MCF 10A (cell line): ENCODE measurements at regions not wholly inside any gene's neighbourhood (a gene's known extent, or its start where the extent isn't known, plus 50 kb on each side); places are given as distances from the start of the nearest gene placed in this dataset.

ENCODE experiments used
- BruUV-seq: library from RNA; stranded (reverse); fragments of 400-500 nt; replicated peaks from 2 replicates; lab custom pipeline; 2021; lab: Mats Ljungman, UMichigan
- CTCF ChIA-PET: fragments of 300-600 bp; sonication (Branson Sonifier 250); formaldehyde crosslinking; extraction: SDS; loops from one replicate; lab custom pipeline; 2021; ENCODE audit warnings: antibody characterized with exemption, inconsistent platforms; lab: Yijun Ruan, JAX
- POLR2A ChIA-PET: fragments of 300-600, 350-650 bp; sonication (Branson Sonifier 250); formaldehyde crosslinking; extraction: SDS; loops from one replicate; lab custom pipeline; 2020; ENCODE audit warnings: antibody characterized with exemption, inconsistent platforms; lab: Yijun Ruan, JAX
- DNase-seq: peaks from one replicate; pipeline ENCODE4 v3.0.0-alpha.2; 2018; ENCODE audit not compliant: unreplicated experiment
- H3K27ac Mint-ChIP-seq: one replicate; pipeline ENCODE4 v1.8.0; 2022; ENCODE audit warnings: mild to moderate bottlenecking, low read depth, mixed read lengths; ENCODE audit not compliant: unreplicated experiment
- H3K27me3 Mint-ChIP-seq: one replicate; pipeline ENCODE4 v1.8.0; 2022; ENCODE audit warnings: mixed read lengths; ENCODE audit not compliant: insufficient read depth, unreplicated experiment
- H3K36me3 Mint-ChIP-seq: one replicate; pipeline ENCODE4 v1.8.0; 2022; ENCODE audit warnings: mild to moderate bottlenecking, moderate library complexity, mixed read lengths; ENCODE audit not compliant: insufficient read depth, unreplicated experiment
- H3K4me1 Mint-ChIP-seq: one replicate; pipeline ENCODE4 v1.8.0; 2022; ENCODE audit warnings: mixed read lengths; ENCODE audit not compliant: insufficient read depth, unreplicated experiment
- H3K4me3 Mint-ChIP-seq: one replicate; pipeline ENCODE4 v1.8.0; 2022; ENCODE audit warnings: mild to moderate bottlenecking, moderate library complexity, mixed read lengths; ENCODE audit not compliant: unreplicated experiment
- H3K9me3 Mint-ChIP-seq: one replicate; pipeline ENCODE4 v1.8.0; 2022; ENCODE audit warnings: mixed read lengths; ENCODE audit not compliant: unreplicated experiment
- intact Hi-C: fragments of 100-400 bp; cut with micrococcal nuclease; formaldehyde crosslinking; loops from 2 replicates; pipeline ENCODE4 v1.14.1; 2022
- TF ChIP-seq, protein P1 (sequence below): fragments of 200-600 bp; IDR thresholded peaks from one replicate; pipeline ENCODE4 v1.8.0; 2022; ENCODE audit warnings: antibody characterized with exemption, mild to moderate bottlenecking; ENCODE audit not compliant: unreplicated experiment

DNA sequence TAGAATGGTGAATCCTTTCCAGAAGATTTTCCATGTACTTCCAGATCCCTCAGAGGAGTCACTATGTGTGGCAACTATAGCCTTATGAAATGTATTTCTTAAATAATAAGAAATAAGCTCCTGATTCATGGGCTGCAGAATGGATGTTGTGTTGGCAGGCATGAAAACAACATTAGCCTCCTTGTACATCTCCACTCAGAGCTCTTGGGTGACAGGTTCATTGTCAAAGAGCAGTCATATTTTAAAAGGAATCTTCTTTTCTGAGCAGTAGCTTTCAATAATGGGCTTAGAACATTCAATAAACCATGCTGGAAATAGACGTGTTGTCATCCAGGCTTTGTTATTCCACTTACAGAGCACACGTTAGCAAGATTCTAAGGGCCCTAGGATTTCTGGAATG is 96.6 kb downstream of the CDC7 start:
- DNase-seq = no peak

DNA sequence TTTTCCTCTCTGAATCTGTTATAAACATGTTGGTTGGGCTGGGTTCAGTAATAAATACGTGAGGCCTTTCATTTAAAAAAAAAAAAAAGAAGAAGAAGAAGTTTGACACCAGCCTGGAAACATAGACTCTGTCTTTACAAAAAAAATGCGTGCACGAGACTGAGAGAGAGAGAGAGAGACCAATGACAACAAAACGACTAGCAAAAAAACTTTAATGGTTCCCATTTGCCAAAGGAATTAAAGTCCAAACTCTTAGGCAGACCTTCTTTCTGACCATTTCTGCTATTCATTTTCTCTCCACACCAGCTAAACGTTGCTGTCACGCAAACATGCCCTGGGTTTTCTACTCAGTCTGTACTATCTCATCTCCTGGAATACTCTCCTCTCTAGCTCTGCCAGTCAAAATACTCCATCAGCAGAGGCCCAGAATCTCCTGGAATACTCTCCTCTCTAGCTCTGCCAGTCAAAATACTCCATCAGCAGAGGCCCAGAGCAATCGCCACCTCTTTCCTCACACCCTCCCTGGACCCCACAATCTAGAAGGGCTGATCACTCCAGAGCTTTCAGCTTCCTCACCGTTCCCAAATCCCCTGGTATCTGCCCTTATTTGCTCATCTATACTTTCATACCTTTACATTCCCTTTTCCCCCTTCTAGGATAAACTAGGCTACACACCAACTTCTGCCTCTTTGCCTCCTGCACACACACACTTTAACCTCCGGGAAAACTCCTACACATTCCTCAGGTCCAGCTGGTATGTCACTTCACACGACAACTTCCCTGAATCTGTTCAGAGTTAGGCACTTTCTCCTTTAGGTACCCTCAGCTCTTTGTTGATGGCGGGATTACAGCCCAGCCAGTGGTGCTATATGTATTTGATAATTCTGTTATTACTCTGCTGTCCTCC is 100.0 kb downstream of the CDC7 start:
- Mint-ChIP-seq H3K4me1 (peaks cover 8% of the 10 kb centered on the region), H3K27me3 (no peaks in the 10 kb centered on the region), H3K9me3 (no peaks in the 10 kb centered on the region), H3K36me3 (no peaks in the 10 kb centered on the region), H3K27ac (no peak overlapping the region), H3K4me3 (no peak overlapping the region)
- no TSS peak for BruUV-seq
- intact Hi-C loops = no loop called here
- TF ChIP-seq, protein P1, sequence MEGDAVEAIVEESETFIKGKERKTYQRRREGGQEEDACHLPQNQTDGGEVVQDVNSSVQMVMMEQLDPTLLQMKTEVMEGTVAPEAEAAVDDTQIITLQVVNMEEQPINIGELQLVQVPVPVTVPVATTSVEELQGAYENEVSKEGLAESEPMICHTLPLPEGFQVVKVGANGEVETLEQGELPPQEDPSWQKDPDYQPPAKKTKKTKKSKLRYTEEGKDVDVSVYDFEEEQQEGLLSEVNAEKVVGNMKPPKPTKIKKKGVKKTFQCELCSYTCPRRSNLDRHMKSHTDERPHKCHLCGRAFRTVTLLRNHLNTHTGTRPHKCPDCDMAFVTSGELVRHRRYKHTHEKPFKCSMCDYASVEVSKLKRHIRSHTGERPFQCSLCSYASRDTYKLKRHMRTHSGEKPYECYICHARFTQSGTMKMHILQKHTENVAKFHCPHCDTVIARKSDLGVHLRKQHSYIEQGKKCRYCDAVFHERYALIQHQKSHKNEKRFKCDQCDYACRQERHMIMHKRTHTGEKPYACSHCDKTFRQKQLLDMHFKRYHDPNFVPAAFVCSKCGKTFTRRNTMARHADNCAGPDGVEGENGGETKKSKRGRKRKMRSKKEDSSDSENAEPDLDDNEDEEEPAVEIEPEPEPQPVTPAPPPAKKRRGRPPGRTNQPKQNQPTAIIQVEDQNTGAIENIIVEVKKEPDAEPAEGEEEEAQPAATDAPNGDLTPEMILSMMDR = no peak
- ChIA-PET CTCF (interaction anchor here (0.6 to 1.1 kb wide), 6 partner anchors 11 to 283 kb away, joined by 3 to 6 read pairs (median 4); no protein-coding TSS in a partner anchor), POLR2A (interaction anchor here (0.6 kb wide), 1 partner anchor 289 kb away, joined by 3 read pairs; no protein-coding TSS in a partner anchor)
- DNase-seq = no peak

More for the DNA sequence above, 96.6 kb downstream of the CDC7 start:
- Mint-ChIP-seq H3K27me3 (no peaks in the 10 kb centered on the region), H3K4me1 (peaks cover 8% of the 10 kb centered on the region), H3K4me3 (no peak overlapping the region), H3K27ac (no peak overlapping the region), H3K9me3 (no peaks in the 10 kb centered on the region), H3K36me3 (no peaks in the 10 kb centered on the region)
- intact Hi-C loops = no loop called here
- BruUV-seq = no TSS peak
- ChIA-PET POLR2A (interaction anchor here (0.8 to 1.4 kb wide), 3 partner anchors 12 to 331 kb away, joined by 3 read pairs; no protein-coding TSS in a partner anchor), CTCF (no interaction called here)
- TF ChIP-seq, protein P1 = no peak

DNA sequence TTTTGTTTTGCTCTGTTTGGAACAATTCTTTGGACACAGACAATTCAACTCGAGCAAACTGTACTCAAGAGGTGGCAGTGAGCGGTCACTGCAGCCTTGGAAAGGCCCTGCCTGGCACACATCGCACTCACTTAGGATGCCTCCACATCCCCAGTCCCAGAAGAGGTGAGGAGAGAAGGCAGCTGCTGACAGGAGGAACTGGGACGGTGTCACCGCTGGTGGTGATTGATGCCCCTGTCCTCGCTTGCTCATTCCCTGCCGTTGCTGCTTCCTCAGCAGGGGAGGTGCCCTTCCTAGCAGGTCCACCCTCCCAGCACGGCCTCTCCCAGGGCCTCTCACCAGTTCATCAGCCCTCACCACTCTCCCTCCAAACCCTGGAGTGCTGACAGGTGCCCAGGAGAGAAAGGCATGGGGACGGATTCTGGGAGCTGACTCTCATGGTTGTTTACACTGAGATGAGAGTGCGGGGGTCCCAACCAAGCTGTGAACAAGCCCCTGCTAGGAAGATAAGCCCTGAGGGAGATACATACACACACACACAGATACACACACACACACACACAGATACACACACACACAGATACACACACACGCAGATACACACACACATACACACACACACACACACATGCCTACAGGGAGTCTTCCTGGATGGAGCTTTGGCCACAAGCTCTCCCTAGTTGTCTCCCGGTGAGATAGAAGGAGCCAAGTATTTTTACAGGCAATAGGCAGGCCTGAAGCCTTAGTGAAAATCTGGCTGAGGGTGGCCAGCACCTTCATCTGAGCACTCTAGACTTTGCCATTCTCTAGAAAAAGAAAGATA is 101.1 kb downstream of the CDC7 start:
- H3K4me1 Mint-ChIP-seq = peaks cover 4% of the 10 kb centered on the region
- no TSS peak for BruUV-seq
- POLR2A ChIA-PET = interaction anchor here (0.6 kb wide), 1 partner anchor 150 kb away, joined by 4 read pairs; no protein-coding TSS in a partner anchor
- no peaks in the 10 kb centered on the region for H3K9me3 Mint-ChIP-seq
- CTCF ChIA-PET = interaction anchor here (0.6 kb wide), 1 partner anchor 68 kb away, joined by 3 read pairs; no protein-coding TSS in a partner anchor
- H3K36me3 Mint-ChIP-seq = no peaks in the 10 kb centered on the region
- intact Hi-C loops = no loop called here
- TF ChIP-seq, protein P1 = no peak
- H3K27ac Mint-ChIP-seq = peak overlapping the region; percentile 83
- no peak for DNase-seq
- no peaks in the 10 kb centered on the region for H3K27me3 Mint-ChIP-seq
- H3K4me3 Mint-ChIP-seq = no peak overlapping the region
